ENCODE measurements at regions not wholly inside any gene's neighbourhood (a gene's known extent, or its start where the extent isn't known, plus 50 kb on each side); places are given as distances from the start of the nearest gene placed in this dataset.
"Not testable (repeated sequence)": the region's sequence is repeated elsewhere in the genome, so short reads cannot be mapped to it uniquely, and the experiment has no call there.

GRCh38 chr4:19214591-19215186 lies 1037.0 kb upstream of the SLIT2 start:
- Histone ChIP-seq H3K4me2 (ENCODE audit: low read depth, low read length, poor library complexity, severe bottlenecking) (no peak overlapping the region), H2AFZ (ENCODE audit: low read length) (no peak overlapping the region), H3K79me2 (ENCODE audit: insufficient read depth, low read length) (no peaks in the 10 kb centered on the region), H3K9me2 (replicated peaks; ENCODE audit: low read depth, low read length) (no peaks in the 10 kb centered on the region), H3K4me1 (ENCODE audit: insufficient read depth, low read length, poor library complexity, severe bottlenecking) (no peaks in the 10 kb centered on the region), H4K20me1 (ENCODE audit: insufficient read depth, low read length, poor library complexity, severe bottlenecking) (no peaks in the 10 kb centered on the region), H3K36me3 (ENCODE audit: insufficient read depth, low read length) (no peaks in the 10 kb centered on the region), H3K4me3 (ENCODE audit: low read length, poor library complexity, severe bottlenecking) (no peak overlapping the region), H3K9ac (ENCODE audit: low read depth, low read length, poor library complexity, severe bottlenecking) (no peak overlapping the region), H3K9me3 (ENCODE audit: insufficient read depth, low read depth, low read length) (no peaks in the 10 kb centered on the region), H3K27me3 (ENCODE audit: insufficient read depth, low read length, poor library complexity, severe bottlenecking) (no peaks in the 10 kb centered on the region), H3F3A (ENCODE audit: low read depth) (no peaks in the 10 kb centered on the region)
- TF ChIP-seq EZH2phosphoT487 (IDR thresholded peaks at IDR 0.05; ENCODE audit: borderline replicate concordance) (no peak), CTCF (conservative IDR thresholded peaks at IDR 0.05; ENCODE audit: low read length) (no peak)

GRCh38 chr4:19213388-19213787 lies 1038.3 kb upstream of the SLIT2 start:
- no peaks in the 10 kb centered on the region for H3K27me3 ChIP-seq (ENCODE audit: insufficient read depth, low read length, poor library complexity, severe bottlenecking)
- no peak overlapping the region for H3K9ac ChIP-seq (ENCODE audit: low read depth, low read length, poor library complexity, severe bottlenecking)
- H3K9me2 ChIP-seq (replicated peaks; ENCODE audit: low read depth, low read length), result no peaks in the 10 kb centered on the region
- no peak for TF ChIP-seq EZH2phosphoT487 (IDR thresholded peaks at IDR 0.05; ENCODE audit: borderline replicate concordance)
- TF ChIP-seq CTCF (conservative IDR thresholded peaks at IDR 0.05; ENCODE audit: low read length), result no peak
- no peak overlapping the region for H2AFZ ChIP-seq (ENCODE audit: low read length)
- no peak overlapping the region for H3K4me3 ChIP-seq (ENCODE audit: low read length, poor library complexity, severe bottlenecking)
- no peaks in the 10 kb centered on the region for H3K79me2 ChIP-seq (ENCODE audit: insufficient read depth, low read length)
- H3F3A ChIP-seq (ENCODE audit: low read depth), result no peaks in the 10 kb centered on the region
- H3K36me3 ChIP-seq (ENCODE audit: insufficient read depth, low read length), result no peaks in the 10 kb centered on the region
- H4K20me1 ChIP-seq (ENCODE audit: insufficient read depth, low read length, poor library complexity, severe bottlenecking), result no peaks in the 10 kb centered on the region
- H3K4me1 ChIP-seq (ENCODE audit: insufficient read depth, low read length, poor library complexity, severe bottlenecking), result no peaks in the 10 kb centered on the region
- no peak overlapping the region for H3K4me2 ChIP-seq (ENCODE audit: low read depth, low read length, poor library complexity, severe bottlenecking)
- no peaks in the 10 kb centered on the region for H3K9me3 ChIP-seq (ENCODE audit: insufficient read depth, low read depth, low read length)

GRCh38 chr4:19205853-19206252 lies 1045.9 kb upstream of the SLIT2 start:
- TF ChIP-seq CTCF (conservative IDR thresholded peaks at IDR 0.05; ENCODE audit: low read length) (no peak), EZH2phosphoT487 (IDR thresholded peaks at IDR 0.05; ENCODE audit: borderline replicate concordance) (no peak)
- no peak overlapping the region for H2AFZ ChIP-seq (ENCODE audit: low read length)
- H3F3A ChIP-seq (ENCODE audit: low read depth), result no peaks in the 10 kb centered on the region
- no peaks in the 10 kb centered on the region for H3K4me1 ChIP-seq (ENCODE audit: insufficient read depth, low read length, poor library complexity, severe bottlenecking)
- H3K79me2 ChIP-seq (ENCODE audit: insufficient read depth, low read length), result no peaks in the 10 kb centered on the region
- H3K36me3 ChIP-seq (ENCODE audit: insufficient read depth, low read length), result no peaks in the 10 kb centered on the region
- H3K9ac ChIP-seq (ENCODE audit: low read depth, low read length, poor library complexity, severe bottlenecking), result no peak overlapping the region
- no peaks in the 10 kb centered on the region for H3K9me3 ChIP-seq (ENCODE audit: insufficient read depth, low read depth, low read length)
- no peaks in the 10 kb centered on the region for H3K9me2 ChIP-seq (replicated peaks; ENCODE audit: low read depth, low read length)
- no peak overlapping the region for H3K4me3 ChIP-seq (ENCODE audit: low read length, poor library complexity, severe bottlenecking)
- H3K27me3 ChIP-seq (ENCODE audit: insufficient read depth, low read length, poor library complexity, severe bottlenecking), result no peaks in the 10 kb centered on the region
- no peak overlapping the region for H3K4me2 ChIP-seq (ENCODE audit: low read depth, low read length, poor library complexity, severe bottlenecking)
- H4K20me1 ChIP-seq (ENCODE audit: insufficient read depth, low read length, poor library complexity, severe bottlenecking), result no peaks in the 10 kb centered on the region

- not testable (repeated sequence) for H3K9ac ChIP-seq (ENCODE audit: low read depth, low read length, poor library complexity, severe bottlenecking); H2AFZ ChIP-seq (ENCODE audit: low read length); H3K27me3 ChIP-seq (ENCODE audit: insufficient read depth, low read length, poor library complexity, severe bottlenecking); H3K9me3 ChIP-seq (ENCODE audit: insufficient read depth, low read depth, low read length); H3K4me2 ChIP-seq (ENCODE audit: low read depth, low read length, poor library complexity, severe bottlenecking); H3K4me3 ChIP-seq (ENCODE audit: low read length, poor library complexity, severe bottlenecking); H3K4me1 ChIP-seq (ENCODE audit: insufficient read depth, low read length, poor library complexity, severe bottlenecking); H3K36me3 ChIP-seq (ENCODE audit: insufficient read depth, low read length); H3F3A ChIP-seq (ENCODE audit: low read depth); H3K79me2 ChIP-seq (ENCODE audit: insufficient read depth, low read length); H3K9me2 ChIP-seq (replicated peaks; ENCODE audit: low read depth, low read length); H4K20me1 ChIP-seq (ENCODE audit: insufficient read depth, low read length, poor library complexity, severe bottlenecking)
These were observed 1053.9 kb upstream of the SLIT2 start for GRCh38 chr4:19197838-19198237.

All from Loucy (cell line).